Keratinocyte (primary cell): ENCODE measurements at regions not wholly inside any gene's neighbourhood (a gene's known extent, or its start where the extent isn't known, plus 50 kb on each side); places are given as distances from the start of the nearest gene placed in this dataset.

Experiments used
- DNase-seq: peaks from one replicate; pipeline ENCODE4 v3.0.0-alpha.2; 2011; ENCODE audit warnings: low read depth, missing footprints, low spot score
- FAIRE-seq: peaks from 2 replicates; lab custom pipeline; 2011; peaks lifted over from hg19 to GRCh38; lab: Jason Lieb, UNC
- H2AFZ ChIP-seq: 2 replicates; pipeline ENCODE4 v1.6.0; 2012; ENCODE audit warnings: low read length, control low read depth, inconsistent platforms; ENCODE audit not compliant: control insufficient read depth
- H3K27ac ChIP-seq: 2 replicates; pipeline ENCODE4 v1.5.1; 2011; ENCODE audit warnings: low read length; ENCODE audit not compliant: control insufficient read depth, insufficient read depth
- H3K27me3 ChIP-seq: 3 replicates; pipeline ENCODE4 v1.6.0; 2011; ENCODE audit warnings: low read length; ENCODE audit not compliant: control insufficient read depth, insufficient read depth; ENCODE audit errors: extremely low read depth
- H3K36me3 ChIP-seq, 2 experiments: 2 replicates in 1 of 2; 3 replicates in 1 of 2; pipeline ENCODE4 v1.5.1; 2011; ENCODE audit warnings: low read length in 2 of 2, mild to moderate bottlenecking in 1 of 2; ENCODE audit not compliant: control insufficient read depth in 2 of 2, insufficient read depth in 2 of 2; ENCODE audit errors: extremely low read depth in 1 of 2
- H3K4me1 ChIP-seq: 3 replicates; pipeline ENCODE4 v1.5.1; 2011; ENCODE audit warnings: low read length; ENCODE audit not compliant: control insufficient read depth, insufficient read depth; ENCODE audit errors: extremely low read depth
- H3K4me2 ChIP-seq: 3 replicates; pipeline ENCODE4 v1.6.0; 2011; ENCODE audit warnings: low read depth, low read length; ENCODE audit not compliant: control insufficient read depth, insufficient read depth; ENCODE audit errors: extremely low read depth
- H3K4me3 ChIP-seq, 3 experiments: fragments of 200-600 bp in 1 of 3; sonication (generic) in 1 of 3; 2 replicates in 2 of 3; 3 replicates in 1 of 3; pipeline ENCODE4 v1.5.1; 2011 to 2016; ENCODE audit warnings: low read length in 3 of 3, mild to moderate bottlenecking in 3 of 3, control low read depth in 2 of 3, inconsistent platforms in 1 of 3, low read depth in 1 of 3, mixed read lengths in 1 of 3, mixed run types in 1 of 3, moderate library complexity in 1 of 3; ENCODE audit not compliant: control insufficient read depth in 2 of 3, insufficient read depth in 2 of 3; ENCODE audit errors: extremely low read depth in 1 of 3
- H3K79me2 ChIP-seq: 2 replicates; pipeline ENCODE4 v1.6.0; 2012; ENCODE audit warnings: low read length; ENCODE audit not compliant: control insufficient read depth, insufficient read depth
- H3K9ac ChIP-seq: 3 replicates; pipeline ENCODE4 v1.6.0; 2011; ENCODE audit warnings: low read length; ENCODE audit not compliant: control insufficient read depth, insufficient read depth; ENCODE audit errors: extremely low read depth
- H3K9me1 ChIP-seq: 3 replicates; pipeline ENCODE4 v1.6.0; 2011; ENCODE audit warnings: low read length; ENCODE audit not compliant: control insufficient read depth, insufficient read depth; ENCODE audit errors: extremely low read depth
- H3K9me3 ChIP-seq: 2 replicates; pipeline ENCODE4 v1.5.1; 2012; ENCODE audit warnings: low read depth, low read length; ENCODE audit not compliant: control insufficient read depth
- H4K20me1 ChIP-seq: 3 replicates; pipeline ENCODE4 v1.6.0; 2011; ENCODE audit warnings: low read length; ENCODE audit not compliant: control insufficient read depth, insufficient read depth; ENCODE audit errors: extremely low read depth
- CTCF ChIP-seq, 3 experiments: IDR thresholded peaks in 1 of 3; conservative IDR thresholded peaks in 1 of 3; optimal IDR thresholded peaks in 1 of 3; 2 replicates in 2 of 3; 3 replicates in 1 of 3; pipeline versions ENCODE3 to v1.5.1; 2011; ENCODE audit warnings: low read length in 3 of 3, mild to moderate bottlenecking in 3 of 3, moderate library complexity in 2 of 3, control low read depth in 1 of 3, inconsistent platforms in 1 of 3; ENCODE audit not compliant: insufficient read depth in 2 of 3; ENCODE audit errors: extremely low read depth in 1 of 3
- EZH2 ChIP-seq: IDR thresholded peaks from one replicate; pipeline ENCODE4 v1.6.1; 2012; ENCODE audit warnings: inconsistent platforms, mild to moderate bottlenecking, low read length, moderate library complexity
- dilution Hi-C: fragments of 300-500 bp; cut with MboI; formaldehyde crosslinking; loops from one replicate; pipeline ENCODE4 v1.7.0; 2020; ENCODE audit warnings: low sequenced_read_pairs; ENCODE audit not compliant: extremely low pct_ligation_motif_present

DNA sequence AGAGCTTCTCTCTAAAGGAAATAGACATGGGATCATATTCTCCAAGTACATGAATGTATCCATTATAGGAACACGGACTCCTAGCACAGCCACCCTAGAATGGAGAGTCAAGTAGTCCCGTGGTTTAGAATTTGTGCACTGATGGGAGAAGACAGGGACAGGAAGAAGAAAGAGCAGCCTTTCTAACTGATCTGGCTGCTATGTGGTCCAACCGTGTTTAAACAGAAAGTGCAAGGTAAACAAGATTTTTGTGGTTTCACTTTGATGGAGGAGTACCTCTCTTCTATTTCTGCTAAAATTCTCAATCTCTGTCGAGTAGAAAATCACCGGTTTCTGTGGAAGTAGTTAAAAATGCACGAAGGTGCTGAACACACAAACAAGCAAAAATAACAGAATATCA is 171.3 kb downstream of the ST8SIA4 start:
- DNase-seq (no peak), FAIRE-seq (no peak)
- Histone ChIP-seq H3K9me3 (no peaks in the 10 kb centered on the region), H3K36me3 (no peaks in the 10 kb centered on the region), H3K27ac (no peak overlapping the region), H3K9me1 (no peaks in the 10 kb centered on the region), H3K4me3 (no peak overlapping the region), H3K27me3 (no peaks in the 10 kb centered on the region), H3K4me1 (no peaks in the 10 kb centered on the region), H2AFZ (no peak overlapping the region), H3K79me2 (no peaks in the 10 kb centered on the region), H3K4me2 (no peak overlapping the region), H4K20me1 (no peaks in the 10 kb centered on the region), H3K9ac (no peak overlapping the region)
- no peak for TF ChIP-seq CTCF (optimal IDR thresholded peaks at IDR 0.05 in 1 of 3, IDR thresholded peaks at IDR 0.05 in 1 of 3, conservative IDR thresholded peaks at IDR 0.05 in 1 of 3; ENCODE audit: extremely low read depth in 1 of 3, insufficient read depth in 2 of 3, low read length in 3 of 3)
- TF ChIP-seq EZH2: no peak
- dilution Hi-C loops: no loop called here

DNA sequence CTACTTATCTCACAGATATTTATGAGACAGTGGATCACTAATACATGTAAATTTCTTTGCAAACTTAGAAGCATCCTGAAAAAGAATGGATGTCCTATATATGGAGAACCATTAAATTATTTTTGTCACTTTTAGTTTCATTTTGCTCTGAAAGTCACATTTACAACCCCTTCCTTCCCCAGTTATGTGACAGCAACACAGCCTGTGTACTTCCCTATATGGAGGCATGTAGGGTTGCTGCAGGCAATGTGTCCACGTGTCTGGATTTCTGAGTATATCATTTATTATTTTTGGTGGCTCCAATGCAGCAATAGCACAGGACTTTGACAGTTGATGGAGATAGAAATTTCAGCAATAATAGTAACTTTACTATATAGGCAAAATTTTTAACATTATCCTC is 156.4 kb downstream of the ST8SIA4 start:
- Histone ChIP-seq H3K27ac (no peak overlapping the region), H3K9ac (no peak overlapping the region), H3K27me3 (no peaks in the 10 kb centered on the region), H4K20me1 (no peaks in the 10 kb centered on the region), H3K9me1 (no peaks in the 10 kb centered on the region), H3K9me3 (no peaks in the 10 kb centered on the region), H3K79me2 (no peaks in the 10 kb centered on the region), H2AFZ (no peak overlapping the region), H3K4me1 (no peaks in the 10 kb centered on the region), H3K36me3 (no peaks in the 10 kb centered on the region), H3K4me3 (no peak overlapping the region), H3K4me2 (no peak overlapping the region)
- dilution Hi-C loops: no loop called here
- DNase-seq: no peak
- TF ChIP-seq EZH2 (no peak), CTCF (optimal IDR thresholded peaks at IDR 0.05 in 1 of 3, IDR thresholded peaks at IDR 0.05 in 1 of 3, conservative IDR thresholded peaks at IDR 0.05 in 1 of 3; ENCODE audit: extremely low read depth in 1 of 3, insufficient read depth in 2 of 3, low read length in 3 of 3) (no peak)
- FAIRE-seq: no peak
